ENCODE measurements at regions not wholly inside any gene's neighbourhood (a gene's known extent, or its start where the extent isn't known, plus 50 kb on each side); places are given as distances from the start of the nearest gene placed in this dataset.

DNA sequence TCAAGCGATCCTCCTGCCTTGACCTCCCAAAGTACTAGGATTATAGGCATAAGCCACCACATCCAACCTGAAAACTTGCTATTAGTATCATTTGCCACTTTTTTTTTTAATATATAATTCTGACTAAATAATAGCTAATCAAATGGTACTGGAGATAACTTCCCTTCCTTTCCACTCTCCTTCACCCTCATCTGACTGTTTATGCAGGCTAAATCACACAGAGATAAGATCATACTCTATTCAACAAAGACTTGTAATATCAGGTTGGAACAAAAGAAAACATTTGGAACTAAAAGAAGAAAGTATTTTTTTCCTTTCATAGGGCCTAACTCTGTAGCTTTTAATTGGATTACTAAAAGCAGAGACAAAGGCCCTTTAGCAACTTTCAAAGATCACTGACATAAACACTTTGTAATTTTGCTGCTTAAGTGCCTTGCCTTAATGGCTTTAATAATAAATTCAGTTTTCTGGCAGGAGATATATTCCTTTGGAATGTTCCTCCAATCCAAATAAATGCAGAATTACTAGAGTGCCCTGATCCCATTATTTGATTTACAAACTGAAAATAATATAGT lies 198.7 kb upstream of the ASCC3 start:
- no peaks in the 10 kb centered on the region for H3K9me3 ChIP-seq
- H3K27me3 ChIP-seq (replicated peaks in 1 of 2; ENCODE audit: control insufficient read depth in 2 of 2, extremely low read depth in 1 of 2, insufficient read depth in 2 of 2, low read length in 1 of 2), result no peaks in the 10 kb centered on the region
- no CpG with 5 or more reads among the region's 1 CpG for WGBS (ENCODE audit: insufficient coverage)
- POLR2A ChIA-PET, result no interaction called here
- no peak for DNase-seq
- Mint-ChIP-seq H3K4me3 (no peak overlapping the region), H3K4me1 (no peaks in the 10 kb centered on the region), H3K36me3 (no peaks in the 10 kb centered on the region), H3K27me3 (peaks cover 2 to 3% of the 10 kb centered on the region in 2 donors), H3K9me3 (peaks cover 5 to 11% (median 6%) of the 10 kb centered on the region in 3 donors), H3K27ac (no peak overlapping the region)
- H3K27ac ChIP-seq (ENCODE audit: low read length), result no peak overlapping the region
- CTCF ChIA-PET, result no interaction called here
- ATAC-seq (replicated peaks in 1 of 4), result no peak
- H3K4me1 ChIP-seq (ENCODE audit: control insufficient read depth in 1 of 2, extremely low read depth in 1 of 2, insufficient read depth in 2 of 2, low read length in 2 of 2), result no peaks in the 10 kb centered on the region
- no peaks in the 10 kb centered on the region for H3K36me3 ChIP-seq (ENCODE audit: control insufficient read depth in 2 of 2, extremely low read depth in 1 of 2, insufficient read depth in 1 of 2, low read length in 1 of 2)
- no peak overlapping the region for H3K4me3 ChIP-seq (ENCODE audit: control insufficient read depth in 1 of 2, extremely low read depth in 1 of 2, low read length in 1 of 2)

DNA sequence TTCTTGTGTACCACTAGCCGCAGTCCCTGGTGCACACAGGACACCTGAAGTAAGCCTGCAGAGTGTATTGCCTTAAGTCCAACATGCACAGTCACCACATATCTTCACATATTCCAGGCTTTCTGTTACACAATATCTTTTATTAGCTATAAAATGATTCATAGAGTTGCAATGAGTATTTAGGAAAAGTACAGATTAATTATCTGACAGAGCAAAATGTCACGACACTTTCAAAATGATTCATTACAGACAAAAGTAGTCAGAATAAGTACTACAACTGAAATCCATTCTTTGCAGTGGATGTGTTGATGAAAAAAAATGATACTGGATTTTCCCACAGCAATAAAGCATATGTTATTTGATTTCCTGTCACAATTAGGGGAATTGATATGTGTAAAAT lies 199.5 kb upstream of the ASCC3 start:
- Mint-ChIP-seq H3K9me3 (peaks cover 5 to 11% (median 6%) of the 10 kb centered on the region in 3 donors), H3K4me3 (no peak overlapping the region), H3K27ac (no peak overlapping the region), H3K27me3 (peaks cover 2 to 3% of the 10 kb centered on the region in 2 donors), H3K4me1 (no peaks in the 10 kb centered on the region), H3K36me3 (no peaks in the 10 kb centered on the region)
- POLR2A ChIA-PET, result no interaction called here
- CTCF ChIA-PET, result no interaction called here
- Histone ChIP-seq H3K27ac (ENCODE audit: low read length) (no peak overlapping the region), H3K4me1 (ENCODE audit: control insufficient read depth in 1 of 2, extremely low read depth in 1 of 2, insufficient read depth in 2 of 2, low read length in 2 of 2) (no peaks in the 10 kb centered on the region), H3K27me3 (replicated peaks in 1 of 2; ENCODE audit: control insufficient read depth in 2 of 2, extremely low read depth in 1 of 2, insufficient read depth in 2 of 2, low read length in 1 of 2) (no peaks in the 10 kb centered on the region), H3K4me3 (ENCODE audit: control insufficient read depth in 1 of 2, extremely low read depth in 1 of 2, low read length in 1 of 2) (no peak overlapping the region), H3K9me3 (no peaks in the 10 kb centered on the region), H3K36me3 (ENCODE audit: control insufficient read depth in 2 of 2, extremely low read depth in 1 of 2, insufficient read depth in 1 of 2, low read length in 1 of 2) (no peaks in the 10 kb centered on the region)
- no peak for ATAC-seq (replicated peaks in 1 of 4)
- 100% methylated on average over 1 of the region's 2 CpGs for WGBS (ENCODE audit: insufficient coverage)
- no peak for DNase-seq

- no CpG with 5 or more reads among the region's 3 CpGs for WGBS (ENCODE audit: insufficient coverage)
- H3K27me3 Mint-ChIP-seq, result peaks cover 2 to 3% of the 10 kb centered on the region in 2 donors
- CTCF ChIA-PET, result no interaction called here
These were observed 202.5 kb upstream of the ASCC3 start for GRCh38 chr6:101083533-101084175.

DNA sequence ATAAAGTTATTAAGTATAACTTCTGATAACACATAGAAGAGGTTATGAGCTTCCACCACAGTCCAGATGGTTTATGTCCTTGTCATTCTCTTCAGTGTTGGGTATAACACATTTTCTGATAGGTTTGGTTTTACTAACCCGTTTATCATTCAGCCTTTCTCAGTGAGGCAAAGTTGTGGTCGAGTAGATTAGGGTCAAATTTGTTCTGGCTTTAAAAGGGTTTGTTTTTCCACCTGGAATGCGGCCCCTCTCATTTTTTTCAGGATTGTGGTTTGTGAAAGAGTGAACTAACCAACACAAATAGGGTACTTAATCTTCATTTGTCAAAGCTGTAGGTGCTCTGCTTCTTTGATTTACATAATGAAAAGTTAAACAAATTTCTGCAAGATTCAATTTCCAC lies 204.2 kb upstream of the ASCC3 start:
- no peak for DNase-seq
- Mint-ChIP-seq H3K9me3 (peaks cover 3 to 8% (median 5%) of the 10 kb centered on the region in 3 donors), H3K4me3 (no peak overlapping the region), H3K27me3 (peaks cover 3% of the 10 kb centered on the region in 2 donors), H3K27ac (no peak overlapping the region), H3K36me3 (no peaks in the 10 kb centered on the region), H3K4me1 (no peaks in the 10 kb centered on the region)
- no peaks in the 10 kb centered on the region for H3K4me1 ChIP-seq (ENCODE audit: control insufficient read depth in 1 of 2, extremely low read depth in 1 of 2, insufficient read depth in 2 of 2, low read length in 2 of 2)
- no peaks in the 10 kb centered on the region for H3K36me3 ChIP-seq (ENCODE audit: control insufficient read depth in 2 of 2, extremely low read depth in 1 of 2, insufficient read depth in 1 of 2, low read length in 1 of 2)
- CTCF ChIA-PET, result no interaction called here
- ATAC-seq (replicated peaks in 1 of 4), result no peak
- H3K27me3 ChIP-seq (replicated peaks in 1 of 2; ENCODE audit: control insufficient read depth in 2 of 2, extremely low read depth in 1 of 2, insufficient read depth in 2 of 2, low read length in 1 of 2), result no peaks in the 10 kb centered on the region
- H3K4me3 ChIP-seq (ENCODE audit: control insufficient read depth in 1 of 2, extremely low read depth in 1 of 2, low read length in 1 of 2), result no peak overlapping the region
- no peaks in the 10 kb centered on the region for H3K9me3 ChIP-seq
- no CpG with 5 or more reads among the region's 3 CpGs for WGBS (ENCODE audit: insufficient coverage)
- no peak overlapping the region for H3K27ac ChIP-seq (ENCODE audit: low read length)
- POLR2A ChIA-PET, result no interaction called here

More at GRCh38 chr6:101083533-101084175, 202.5 kb upstream of the ASCC3 start:
- Histone ChIP-seq H3K4me1 (ENCODE audit: control insufficient read depth in 1 of 2, extremely low read depth in 1 of 2, insufficient read depth in 2 of 2, low read length in 2 of 2) (no peaks in the 10 kb centered on the region), H3K27me3 (replicated peaks in 1 of 2; ENCODE audit: control insufficient read depth in 2 of 2, extremely low read depth in 1 of 2, insufficient read depth in 2 of 2, low read length in 1 of 2) (no peaks in the 10 kb centered on the region), H3K27ac (ENCODE audit: low read length) (no peak overlapping the region), H3K9me3 (no peaks in the 10 kb centered on the region), H3K4me3 (ENCODE audit: control insufficient read depth in 1 of 2, extremely low read depth in 1 of 2, low read length in 1 of 2) (no peak overlapping the region), H3K36me3 (ENCODE audit: control insufficient read depth in 2 of 2, extremely low read depth in 1 of 2, insufficient read depth in 1 of 2, low read length in 1 of 2) (no peaks in the 10 kb centered on the region)
- Mint-ChIP-seq H3K27ac (no peak overlapping the region), H3K36me3 (no peaks in the 10 kb centered on the region), H3K9me3 (no peaks in the 10 kb centered on the region), H3K4me3 (no peak overlapping the region), H3K4me1 (no peaks in the 10 kb centered on the region)
- no peak for DNase-seq
- POLR2A ChIA-PET, result no interaction called here
- no peak for ATAC-seq (replicated peaks in 1 of 4)

DNA sequence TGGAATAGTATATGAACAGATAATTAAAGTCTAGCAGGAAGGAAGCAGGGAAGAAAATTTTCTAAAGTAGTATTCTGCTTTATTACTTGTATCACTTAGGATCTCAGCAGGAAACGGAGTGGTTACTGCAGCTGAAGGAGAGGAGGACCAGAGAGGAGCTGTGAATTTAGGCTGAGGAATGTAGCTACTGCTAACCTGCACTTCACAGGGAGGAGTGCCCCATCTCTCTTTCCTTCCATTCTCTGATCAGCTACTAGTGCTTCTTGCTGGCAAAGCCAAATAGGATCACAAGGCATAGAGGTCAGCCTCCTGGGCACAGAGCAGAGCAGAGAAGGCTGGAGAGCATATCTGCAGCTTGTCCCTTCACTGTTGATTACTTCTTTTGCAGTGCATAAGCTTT lies 205.3 kb upstream of the ASCC3 start:
- POLR2A ChIA-PET, result no interaction called here
- H3K27me3 Mint-ChIP-seq, result peaks cover 3% of the 10 kb centered on the region in 2 donors
- Histone ChIP-seq H3K9me3 (no peaks in the 10 kb centered on the region), H3K27me3 (replicated peaks in 1 of 2; ENCODE audit: control insufficient read depth in 2 of 2, extremely low read depth in 1 of 2, insufficient read depth in 2 of 2, low read length in 1 of 2) (no peaks in the 10 kb centered on the region), H3K4me1 (ENCODE audit: control insufficient read depth in 1 of 2, extremely low read depth in 1 of 2, insufficient read depth in 2 of 2, low read length in 2 of 2) (no peaks in the 10 kb centered on the region), H3K27ac (ENCODE audit: low read length) (no peak overlapping the region), H3K4me3 (ENCODE audit: control insufficient read depth in 1 of 2, extremely low read depth in 1 of 2, low read length in 1 of 2) (no peak overlapping the region), H3K36me3 (ENCODE audit: control insufficient read depth in 2 of 2, extremely low read depth in 1 of 2, insufficient read depth in 1 of 2, low read length in 1 of 2) (no peaks in the 10 kb centered on the region)
- DNase-seq (no peak), ATAC-seq (replicated peaks in 1 of 4) (no peak)
- CTCF ChIA-PET, result no interaction called here
- no peak overlapping the region for H3K27ac Mint-ChIP-seq
- H3K9me3 Mint-ChIP-seq, result peaks cover 5 to 19% (median 8%) of the 10 kb centered on the region in 3 donors
- H3K4me1 Mint-ChIP-seq, result no peaks in the 10 kb centered on the region
- H3K4me3 Mint-ChIP-seq, result no peak overlapping the region
- no peaks in the 10 kb centered on the region for H3K36me3 Mint-ChIP-seq
- 0% methylated on average over 1 of the region's 1 CpG for WGBS (ENCODE audit: insufficient coverage)

DNA sequence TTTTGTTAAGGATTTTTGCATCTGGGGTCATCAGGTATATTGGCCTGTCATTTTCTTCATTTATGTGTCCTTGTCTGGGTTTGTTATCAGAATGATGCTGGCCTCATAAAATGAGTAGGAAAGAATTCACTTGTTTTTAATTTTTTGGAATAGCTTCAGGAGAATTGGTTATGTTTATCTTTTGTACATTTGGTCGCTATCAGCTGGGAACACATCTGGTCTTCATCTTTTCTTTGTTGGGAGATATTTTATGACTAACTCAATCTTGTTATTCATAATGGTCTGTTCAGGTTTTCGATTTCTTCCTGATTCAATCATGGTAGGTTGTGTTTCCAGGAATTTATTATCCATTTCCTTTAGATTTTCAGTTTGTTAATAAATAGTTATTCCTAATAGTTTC lies 207.5 kb upstream of the ASCC3 start:
- POLR2A ChIA-PET, result no interaction called here

More for the DNA sequence above, 207.5 kb upstream of the ASCC3 start:
- no peaks in the 10 kb centered on the region for H3K27me3 ChIP-seq (replicated peaks in 1 of 2; ENCODE audit: control insufficient read depth in 2 of 2, extremely low read depth in 1 of 2, insufficient read depth in 2 of 2, low read length in 1 of 2)
- DNase-seq (no peak), ATAC-seq (replicated peaks in 1 of 4) (no peak)
- H3K36me3 ChIP-seq (ENCODE audit: control insufficient read depth in 2 of 2, extremely low read depth in 1 of 2, insufficient read depth in 1 of 2, low read length in 1 of 2), result no peaks in the 10 kb centered on the region
- CTCF ChIA-PET, result no interaction called here
- WGBS (ENCODE audit: insufficient coverage), result no CpG with 5 or more reads among the region's 2 CpGs
- H3K4me1 ChIP-seq (ENCODE audit: control insufficient read depth in 1 of 2, extremely low read depth in 1 of 2, insufficient read depth in 2 of 2, low read length in 2 of 2), result no peaks in the 10 kb centered on the region
- Mint-ChIP-seq H3K27me3 (peaks cover 1 to 4% of the 10 kb centered on the region in 2 donors), H3K27ac (no peak overlapping the region), H3K4me1 (no peaks in the 10 kb centered on the region), H3K36me3 (no peaks in the 10 kb centered on the region), H3K9me3 (peaks cover 7 to 20% (median 14%) of the 10 kb centered on the region in 3 donors), H3K4me3 (no peak overlapping the region)
- H3K27ac ChIP-seq (ENCODE audit: low read length), result no peak overlapping the region
- H3K9me3 ChIP-seq, result no peaks in the 10 kb centered on the region
- H3K4me3 ChIP-seq (ENCODE audit: control insufficient read depth in 1 of 2, extremely low read depth in 1 of 2, low read length in 1 of 2), result no peak overlapping the region

All from T-cell (primary cell).